HCT116 (cell line): ENCODE measurements at regions not wholly inside any gene's neighbourhood (a gene's known extent, or its start where the extent isn't known, plus 50 kb on each side); places are given as distances from the start of the nearest gene placed in this dataset.

ENCODE experiments used
- ATAC-seq: fragments of 200-7000 bp; cut with Tn5 transposase; 2 replicates; pipeline ENCODE4 v1.9.1; 2020; ENCODE audit warnings: mild to moderate bottlenecking, moderate library complexity
- BruUV-seq: library from RNA; stranded (reverse); fragments of 400-500 nt; replicated peaks from 2 replicates; lab custom pipeline; 2021; lab: Mats Ljungman, UMichigan
- CTCF ChIA-PET: fragments of 300-600 bp; sonication (Branson Sonifier 250); formaldehyde crosslinking; loops from one replicate; lab custom pipeline; 2021; ENCODE audit warnings: antibody characterized with exemption; lab: Charles Lee
- POLR2A ChIA-PET: fragments of 300-600, 350-600 bp; sonication (Branson Sonifier 250); formaldehyde crosslinking; loops from one replicate; lab custom pipeline; 2021; ENCODE audit warnings: antibody characterized with exemption; lab: Charles Lee
- RAD21 ChIA-PET, 2 experiments: fragments of 300-600 bp; sonication (Branson Sonifier 250); formaldehyde crosslinking; loops; one replicate each; lab custom pipeline; 2023; ENCODE audit warnings: low total read pairs in 2 of 2; ENCODE audit not compliant: uncharacterized antibody in 2 of 2, unreplicated experiment in 2 of 2, low non-redundant PET in 1 of 2; lab: Charles Lee
- DNase-seq: peaks from one replicate; pipeline ENCODE4 v3.0.0-alpha.2; 2010; ENCODE audit warnings: low read depth, low spot score
- H2AFZ ChIP-seq: fragments of 200-600 bp; shearing (Covaris generic), sonication (generic); 2 replicates; pipeline ENCODE4 v1.6.1; 2017; ENCODE audit warnings: low read depth, mixed run types, mixed read lengths, antibody characterized with exemption, low read length; ENCODE audit not compliant: poor library complexity, severe bottlenecking
- H3K27ac ChIP-seq: 2 replicates; pipeline ENCODE4 v1.5.1; 2012; ENCODE audit warnings: low read depth, low read length
- H3K27me3 ChIP-seq: fragments of 200-600 bp; sonication (generic); 2 replicates; pipeline ENCODE4 v1.6.1; 2016; ENCODE audit warnings: mixed run types, low read length, mixed read lengths; ENCODE audit not compliant: insufficient read depth
- H3K36me3 ChIP-seq, 2 experiments: fragments of 200-500 bp in 1 of 2; fragments of 200-600 bp in 1 of 2; sonication (Bioruptor generic) in 1 of 2; sonication (generic) in 1 of 2; 2 replicates each; pipeline versions ENCODE4 v1.5.1 to v1.6.1; 2014 to 2016; ENCODE audit warnings: low read length in 2 of 2, inconsistent platforms in 1 of 2, mixed read lengths in 1 of 2, mixed run types in 1 of 2; ENCODE audit not compliant: insufficient read depth in 2 of 2, control insufficient read depth in 1 of 2
- H3K4me1 ChIP-seq, 2 experiments: fragments of 200-600 bp in 1 of 2; sonication (generic) in 1 of 2; 2 replicates each; pipeline versions ENCODE4 v1.5.1 to v1.6.1; 2012 to 2017; ENCODE audit warnings: low read length in 2 of 2, inconsistent platforms in 1 of 2, mild to moderate bottlenecking in 1 of 2, mixed read lengths in 1 of 2, mixed run types in 1 of 2, moderate library complexity in 1 of 2; ENCODE audit not compliant: insufficient read depth in 2 of 2, control insufficient read depth in 1 of 2
- H3K4me2 ChIP-seq: fragments of 200-600 bp; sonication (generic); 2 replicates; pipeline ENCODE4 v1.6.1; 2017; ENCODE audit warnings: mixed run types, low read length, mixed read lengths
- H3K4me3 ChIP-seq, 2 experiments: fragments of 200-600 bp in 1 of 2; sonication (generic) in 1 of 2; replicated peaks in 1 of 2; 2 replicates each; pipeline ENCODE4 v1.5.1; 2011 to 2016; ENCODE audit warnings: low read length in 2 of 2, control low read depth in 1 of 2, low read depth in 1 of 2, mild to moderate bottlenecking in 1 of 2, mixed read lengths in 1 of 2, mixed run types in 1 of 2
- H3K79me2 ChIP-seq: fragments of 200-600 bp; sonication (generic); 2 replicates; pipeline ENCODE4 v1.6.1; 2017; ENCODE audit warnings: mild to moderate bottlenecking, mixed run types, low read length, moderate library complexity, mixed read lengths; ENCODE audit not compliant: insufficient read depth
- H3K9ac ChIP-seq: fragments of 200-600 bp; sonication (generic); 2 replicates; pipeline ENCODE4 v1.6.1; 2016; ENCODE audit warnings: low read length, mixed read lengths
- H3K9me2 ChIP-seq: fragments of 200-600 bp; sonication (generic), shearing (Covaris generic); 2 replicates; pipeline ENCODE4 v1.6.1; 2017; ENCODE audit warnings: mixed run types, mild to moderate bottlenecking, moderate library complexity; ENCODE audit not compliant: insufficient read depth
- H3K9me3 ChIP-seq, 2 experiments: fragments of 200-500 bp in 1 of 2; fragments of 200-600 bp in 1 of 2; sonication (Bioruptor generic) in 1 of 2; sonication (generic) in 1 of 2; 2 replicates each; pipeline ENCODE4 v1.6.1; 2014 to 2017; ENCODE audit warnings: low read length in 2 of 2, mixed read lengths in 2 of 2, inconsistent platforms in 1 of 2, low read depth in 1 of 2, mild to moderate bottlenecking in 1 of 2, mixed run types in 1 of 2, moderate library complexity in 1 of 2; ENCODE audit not compliant: control insufficient read depth in 1 of 2, insufficient read depth in 1 of 2
- H4K20me1 ChIP-seq: fragments of 200-600 bp; sonication (generic), shearing (Covaris generic); 2 replicates; pipeline ENCODE4 v1.6.1; 2017; ENCODE audit warnings: mixed run types, mild to moderate bottlenecking, moderate library complexity; ENCODE audit not compliant: insufficient read depth
- EZH2phosphoT487 ChIP-seq: fragments of 200-600 bp; IDR thresholded peaks from 2 replicates; pipeline ENCODE4 v1.6.1; 2018; ENCODE audit warnings: antibody characterized with exemption, borderline replicate concordance
- MAX ChIP-seq: IDR thresholded peaks from 2 replicates; pipeline ENCODE4 v1.6.1; 2012
- POLR2A ChIP-seq: IDR thresholded peaks from 2 replicates; pipeline ENCODE4 v1.7.0; 2011; ENCODE audit warnings: borderline replicate concordance; ENCODE audit not compliant: insufficient read depth, insufficient read length; ENCODE audit errors: extremely low read depth
- RAD21 ChIP-seq: IDR thresholded peaks from 2 replicates; pipeline ENCODE4 v1.6.1; 2012; ENCODE audit warnings: low read depth, mild to moderate bottlenecking
- SP1 ChIP-seq: IDR thresholded peaks from 2 replicates; pipeline ENCODE4 v1.6.1; 2012; ENCODE audit warnings: low read depth
- YY1 ChIP-seq: IDR thresholded peaks from 2 replicates; pipeline ENCODE4 v1.6.1; 2011; ENCODE audit warnings: low read length, low read depth, moderate library complexity, mild to moderate bottlenecking; ENCODE audit not compliant: insufficient replicate concordance; ENCODE audit errors: extremely low read depth
- ZFX ChIP-seq: fragments of 450-650 bp; IDR thresholded peaks from 2 replicates; pipeline ENCODE4 v1.6.1; 2017
- intact Hi-C: fragments of 100-400 bp; cut with micrococcal nuclease; formaldehyde crosslinking; loops from 2 replicates; pipeline ENCODE4 v1.10.0; 2022

- Histone ChIP-seq H3K4me1 (no peaks in the 10 kb centered on the region), H3K4me3 (no peak overlapping the region), H3K79me2 (no peaks in the 10 kb centered on the region), H3K36me3 (no peaks in the 10 kb centered on the region), H3K27ac (no peak overlapping the region), H3K9me3 (no peaks in the 10 kb centered on the region), H3K9me2 (no peaks in the 10 kb centered on the region), H3K9ac (no peak overlapping the region), H3K4me2 (no peak overlapping the region), H3K27me3 (no peaks in the 10 kb centered on the region), H4K20me1 (no peaks in the 10 kb centered on the region), H2AFZ (no peak overlapping the region)
- DNase-seq (no peak), ATAC-seq (no peak)
- intact Hi-C loops, result no loop called here
- RAD21 ChIA-PET, result no interaction called here
- POLR2A ChIA-PET, result no interaction called here
- no TSS peak for BruUV-seq
- CTCF ChIA-PET, result no interaction called here
- no peak for TF ChIP-seq ZFX
- no peak for TF ChIP-seq EZH2phosphoT487
- no peak for TF ChIP-seq POLR2A
- TF ChIP-seq SP1, result no peak
- no peak for TF ChIP-seq YY1
- no peak for TF ChIP-seq MAX
Measured at GRCh38 chr15:95352631-95353187, 977.8 kb upstream of the NR2F2 start.

- Histone ChIP-seq H3K27me3 (no peaks in the 10 kb centered on the region), H4K20me1 (no peaks in the 10 kb centered on the region), H3K27ac (no peak overlapping the region), H3K9me2 (no peaks in the 10 kb centered on the region), H2AFZ (no peak overlapping the region), H3K4me1 (no peaks in the 10 kb centered on the region), H3K79me2 (no peaks in the 10 kb centered on the region), H3K9ac (no peak overlapping the region), H3K4me3 (no peak overlapping the region), H3K36me3 (no peaks in the 10 kb centered on the region), H3K9me3 (no peaks in the 10 kb centered on the region), H3K4me2 (no peak overlapping the region)
- RAD21 ChIA-PET, result no interaction called here
- CTCF ChIA-PET, result no interaction called here
- intact Hi-C loops, result no loop called here
- no TSS peak for BruUV-seq
- POLR2A ChIA-PET, result no interaction called here
- TF ChIP-seq YY1 (no peak), POLR2A (no peak), RAD21 (no peak)
- no peak for ATAC-seq
- no peak for DNase-seq
Measured at GRCh38 chr15:95353512-95353911, 977.0 kb upstream of the NR2F2 start.
